SK-N-SH (cell line): ENCODE measurements at regions not wholly inside any gene's neighbourhood (a gene's known extent, or its start where the extent isn't known, plus 50 kb on each side); places are given as distances from the start of the nearest gene placed in this dataset.
A peak's percentile ranks its signal among the peaks of the same experiment; 100 is the strongest.

Source experiments
- CTCF ChIA-PET: fragments of 300-600, 350-600 bp; formaldehyde crosslinking; extraction: SDS; loops from one replicate; lab custom pipeline; 2021; lab: Yijun Ruan, JAX
- POLR2A ChIA-PET: fragments of 350-600 bp; sonication (Branson Sonifier 250); formaldehyde crosslinking; extraction: SDS; loops from one replicate; lab custom pipeline; 2020; ENCODE audit warnings: antibody characterized with exemption, inconsistent platforms; lab: Yijun Ruan, JAX
- DNase-seq: peaks from one replicate; pipeline ENCODE4 v3.0.0; 2012
- H2AFZ ChIP-seq: fragments of 200-600 bp; sonication (generic); 2 replicates; pipeline ENCODE4 v1.8.1; 2016; ENCODE audit warnings: antibody characterized with exemption, mild to moderate bottlenecking, low read depth
- H3F3A ChIP-seq: fragments of 200-600 bp; sonication (generic); replicated peaks from 2 replicates; pipeline ENCODE3; 2016; ENCODE audit warnings: antibody characterized with exemption, mild to moderate bottlenecking; ENCODE audit not compliant: insufficient read depth
- H3K27ac ChIP-seq, 2 experiments: fragments of 200-500 bp in 1 of 2; fragments of 200-600 bp in 1 of 2; sonication (Bioruptor generic) in 1 of 2; sonication (generic), shearing (Covaris generic) in 1 of 2; 2 replicates each; pipeline versions ENCODE4 v1.5.1 to v1.6.1; 2014 to 2016; ENCODE audit warnings: low read depth in 2 of 2, inconsistent platforms in 1 of 2, low read length in 1 of 2, mild to moderate bottlenecking in 1 of 2, mixed read lengths in 1 of 2
- H3K27me3 ChIP-seq: fragments of 200-600 bp; sonication (generic), shearing (Covaris generic); 2 replicates; pipeline ENCODE4 v1.6.1; 2016; ENCODE audit warnings: mixed run types; ENCODE audit not compliant: insufficient read depth
- H3K36me3 ChIP-seq, 2 experiments: fragments of 200-500 bp in 1 of 2; fragments of 200-600 bp in 1 of 2; sonication (Bioruptor generic) in 1 of 2; sonication (generic) in 1 of 2; replicated peaks in 1 of 2; 2 replicates each; pipeline versions ENCODE3 to v1.5.1; 2014 to 2016; ENCODE audit warnings: low read length in 1 of 2, mild to moderate bottlenecking in 1 of 2; ENCODE audit not compliant: insufficient read depth in 2 of 2, control insufficient read depth in 1 of 2
- H3K4me1 ChIP-seq, 2 experiments: fragments of 200-500 bp in 1 of 2; fragments of 200-600 bp in 1 of 2; sonication (Bioruptor generic) in 1 of 2; sonication (generic), shearing (Covaris generic) in 1 of 2; 2 replicates each; pipeline versions ENCODE4 v1.5.1 to v1.6.1; 2014 to 2016; ENCODE audit warnings: low read depth in 1 of 2, low read length in 1 of 2, mixed run types in 1 of 2; ENCODE audit not compliant: insufficient read depth in 2 of 2, control insufficient read depth in 1 of 2
- H3K4me2 ChIP-seq: fragments of 200-600 bp; sonication (generic), shearing (Covaris generic); 2 replicates; pipeline ENCODE4 v1.6.1; 2017; ENCODE audit warnings: mixed run types
- H3K4me3 ChIP-seq, 2 experiments: fragments of 200-500 bp in 1 of 2; fragments of 200-600 bp in 1 of 2; sonication (Bioruptor generic) in 1 of 2; sonication (generic), shearing (Covaris generic) in 1 of 2; 2 replicates each; pipeline versions ENCODE4 v1.5.1 to v1.8.1; 2014 to 2016; ENCODE audit warnings: low read depth in 2 of 2, inconsistent platforms in 1 of 2, low read length in 1 of 2, mild to moderate bottlenecking in 1 of 2, mixed read lengths in 1 of 2, moderate library complexity in 1 of 2
- H3K79me2 ChIP-seq: fragments of 200-600 bp; sonication (generic); 2 replicates; pipeline ENCODE4 v1.8.1; 2017; ENCODE audit warnings: mild to moderate bottlenecking; ENCODE audit not compliant: insufficient read depth
- H3K9ac ChIP-seq: fragments of 200-600 bp; sonication (generic); 2 replicates; pipeline ENCODE4 v1.6.1; 2017; ENCODE audit warnings: mixed run types
- H3K9me2 ChIP-seq: fragments of 200-600 bp; sonication (generic); 2 replicates; pipeline ENCODE4 v1.6.1; 2017; ENCODE audit warnings: mixed run types
- H3K9me3 ChIP-seq: fragments of 200-600 bp; sonication (generic); 2 replicates; pipeline ENCODE4 v1.6.1; 2017; ENCODE audit warnings: mixed run types, mild to moderate bottlenecking, moderate library complexity
- H4K20me1 ChIP-seq: fragments of 200-600 bp; sonication (generic); 2 replicates; pipeline ENCODE4 v1.6.1; 2017; ENCODE audit warnings: mild to moderate bottlenecking, mixed run types; ENCODE audit not compliant: insufficient read depth
- CHD2 ChIP-seq: fragments of 150-350 bp; IDR thresholded peaks from 2 replicates; pipeline ENCODE4 v1.6.1; 2018; ENCODE audit warnings: low read length; ENCODE audit not compliant: partially characterized antibody
- ELF1 ChIP-seq: IDR thresholded peaks from 2 replicates; pipeline ENCODE4 v1.4.0; 2012
- FOSL2 ChIP-seq: IDR thresholded peaks from 2 replicates; pipeline ENCODE4 v1.4.0; 2012; ENCODE audit warnings: low read depth, mild to moderate bottlenecking, moderate library complexity, borderline replicate concordance
- GABPA ChIP-seq: IDR thresholded peaks from 2 replicates; pipeline ENCODE4 v1.4.0; 2012; ENCODE audit warnings: low read depth, mild to moderate bottlenecking
- GATA2 ChIP-seq: sonication (generic); formaldehyde crosslinking; IDR thresholded peaks from 2 replicates; pipeline ENCODE4 v1.5.0; 2020; ENCODE audit warnings: mild to moderate bottlenecking, missing genetic modification reagents
- MEF2A ChIP-seq: IDR thresholded peaks from 2 replicates; pipeline ENCODE4 v1.4.0; 2012; ENCODE audit warnings: low read depth, borderline replicate concordance
- NFIC ChIP-seq: IDR thresholded peaks from 2 replicates; pipeline ENCODE4 v1.4.0; 2012; ENCODE audit warnings: borderline replicate concordance
- PBX3 ChIP-seq: IDR thresholded peaks from 2 replicates; pipeline ENCODE4; 2012
- RAD21 ChIP-seq: IDR thresholded peaks from 2 replicates; pipeline ENCODE4 v1.6.1; 2012; ENCODE audit warnings: mild to moderate bottlenecking, low read length
- RCOR1 ChIP-seq: fragments of 150-350 bp; IDR thresholded peaks from 2 replicates; pipeline ENCODE4 v1.6.1; 2017; ENCODE audit warnings: antibody characterized with exemption, low read length
- REST ChIP-seq: IDR thresholded peaks from 2 replicates; pipeline ENCODE4 v1.6.1; 2012; ENCODE audit warnings: mild to moderate bottlenecking, low read depth, low read length, moderate library complexity
- RFX5 ChIP-seq: IDR thresholded peaks from 2 replicates; pipeline ENCODE4 v1.6.1; 2012; ENCODE audit warnings: mild to moderate bottlenecking, improper control_type of control experiment, low read length
- RXRA ChIP-seq: IDR thresholded peaks from 2 replicates; pipeline ENCODE4 v1.4.0; 2012; ENCODE audit warnings: low read depth, mild to moderate bottlenecking, borderline replicate concordance
- SIN3A ChIP-seq: IDR thresholded peaks from 2 replicates; pipeline ENCODE4 v1.6.1; 2012; ENCODE audit warnings: low read depth, mild to moderate bottlenecking, low read length, moderate library complexity, borderline replicate concordance
- SMC3 ChIP-seq: IDR thresholded peaks from 2 replicates; pipeline ENCODE4 v1.6.1; 2012; ENCODE audit warnings: low read depth, low read length, improper control_type of control experiment
- TCF12 ChIP-seq: IDR thresholded peaks from 2 replicates; pipeline ENCODE4 v1.4.0; 2012
- TEAD4 ChIP-seq: IDR thresholded peaks from 2 replicates; pipeline ENCODE4 v1.4.0; 2012; ENCODE audit warnings: mild to moderate bottlenecking, borderline replicate concordance; ENCODE audit not compliant: insufficient read depth
- USF1 ChIP-seq: IDR thresholded peaks from 2 replicates; pipeline ENCODE4 v1.4.0; 2012; ENCODE audit warnings: low read depth, borderline replicate concordance
- USF2 ChIP-seq: fragments of 150-350 bp; IDR thresholded peaks from 2 replicates; pipeline ENCODE4 v1.6.1; 2017; ENCODE audit warnings: antibody characterized with exemption, low read length, low read depth, borderline replicate concordance
- YY1 ChIP-seq: IDR thresholded peaks from 2 replicates; pipeline ENCODE4 v1.4.0; 2012; ENCODE audit warnings: low read depth, mild to moderate bottlenecking
- ZBTB33 ChIP-seq: IDR thresholded peaks from 2 replicates; pipeline ENCODE4 v1.4.0; 2012; ENCODE audit warnings: low read depth, borderline replicate concordance
- WGBS: methylation state at CpG from one replicate; pipeline ENCODE4 v1.1.6; 2017; ENCODE audit warnings: low lambda C conversion rate; 5-methylcytosine and 5-hydroxymethylcytosine counted together

- H3K9me2 ChIP-seq: no peaks in the 10 kb centered on the region
- no peak for TF ChIP-seq ELF1
- TF ChIP-seq RCOR1: no peak
- no peak for TF ChIP-seq MEF2A
- no peak for TF ChIP-seq NFIC
- TF ChIP-seq SMC3: no peak
- TF ChIP-seq TEAD4: no peak
- no peak for TF ChIP-seq SIN3A
- no peak for TF ChIP-seq RXRA
- no peak for TF ChIP-seq GABPA
- TF ChIP-seq YY1: no peak
- TF ChIP-seq CHD2: no peak
- TF ChIP-seq GATA2 (CRISPR knock-in tag): no peak
- H3K4me1 ChIP-seq: peaks cover 3 to 13% of the 10 kb centered on the region in 2 experiments; a peak in 3 of 4 replicates
- no peaks in the 10 kb centered on the region for H3K36me3 ChIP-seq
- no peak overlapping the region for H3K4me3 ChIP-seq
- 40% methylated on average over 6 of the region's 6 CpGs for WGBS
- H4K20me1 ChIP-seq: no peaks in the 10 kb centered on the region
- CTCF ChIA-PET: interaction anchor here (0.6 kb wide), 1 partner anchor 267 kb away, joined by 3 read pairs; no protein-coding TSS in a partner anchor
- peaks cover 16% of the 10 kb centered on the region for H3F3A ChIP-seq
- H3K4me2 ChIP-seq: no peak overlapping the region
- no peak for DNase-seq
- no peak overlapping the region for H2AFZ ChIP-seq
- H3K9ac ChIP-seq: no peak overlapping the region
- no peaks in the 10 kb centered on the region for H3K79me2 ChIP-seq
- H3K27me3 ChIP-seq: no peaks in the 10 kb centered on the region
- POLR2A ChIA-PET: no interaction called here
- no peaks in the 10 kb centered on the region for H3K9me3 ChIP-seq
- H3K27ac ChIP-seq: peak overlapping the region in 1 of 2 experiments; percentile 2; a peak in 1 of 4 replicates
These were observed 263.8 kb downstream of the ALDH8A1 start for GRCh38 chr6:134686071-134686470.

GRCh38 chr6:134684423-134684795 is 265.5 kb downstream of the ALDH8A1 start:
- H3K9me2 ChIP-seq: no peaks in the 10 kb centered on the region
- H3K36me3 ChIP-seq: no peaks in the 10 kb centered on the region
- H3K9ac ChIP-seq: no peak overlapping the region
- no peak overlapping the region for H3K4me3 ChIP-seq
- ChIA-PET CTCF (interaction anchor here (1.0 kb wide), 1 partner anchor 20 kb away, joined by 3 read pairs; no protein-coding TSS in a partner anchor), POLR2A (no interaction called here)
- no peak for DNase-seq
- H3F3A ChIP-seq: peaks cover 16% of the 10 kb centered on the region
- H3K27ac ChIP-seq: peak overlapping the region in 1 of 2 experiments; percentile 65; a peak in 2 of 4 replicates
- H3K27me3 ChIP-seq: no peaks in the 10 kb centered on the region
- peaks cover 3% of the 10 kb centered on the region in 2 experiments; a peak in 3 of 4 replicates for H3K4me1 ChIP-seq
- H3K4me2 ChIP-seq: no peak overlapping the region
- H3K79me2 ChIP-seq: no peaks in the 10 kb centered on the region
- H3K9me3 ChIP-seq: no peaks in the 10 kb centered on the region
- no peak overlapping the region for H2AFZ ChIP-seq
- no peaks in the 10 kb centered on the region for H4K20me1 ChIP-seq
- 74% methylated on average over 2 of the region's 2 CpGs for WGBS
- TF ChIP-seq TEAD4 (no peak), ZBTB33 (no peak), FOSL2 (no peak), TCF12 (no peak), SIN3A (no peak), RFX5 (no peak), REST (no peak), PBX3 (no peak), USF2 (no peak), USF1 (no peak), ELF1 (no peak), GABPA (no peak), RAD21 (no peak)
